Mammary epithelial cell (primary cell): ENCODE measurements at regions not wholly inside any gene's neighbourhood (a gene's known extent, or its start where the extent isn't known, plus 50 kb on each side); places are given as distances from the start of the nearest gene placed in this dataset.

Experiments used
- CTCF ChIP-seq, 2 donors: IDR thresholded peaks in 1 of 2; conservative IDR thresholded peaks in 1 of 2; 2 replicates each; pipeline ENCODE4 v1.5.1; 2011 to 2012; ENCODE audit warnings: inconsistent platforms in 2 of 2, low read length in 2 of 2, mild to moderate bottlenecking in 2 of 2, control low read depth in 1 of 2, low read depth in 1 of 2; ENCODE audit not compliant: insufficient read depth in 1 of 2; ENCODE audit errors: extremely low read depth in 1 of 2
- EZH2 ChIP-seq: IDR thresholded peaks from 2 replicates; pipeline ENCODE4 v1.6.1; 2012; ENCODE audit warnings: low read length, inconsistent platforms, borderline replicate concordance

- TF ChIP-seq CTCF (conservative IDR thresholded peaks at IDR 0.05 in 1 of 2, IDR thresholded peaks at IDR 0.05 in 1 of 2; ENCODE audit: extremely low read depth in 1 of 2, insufficient read depth in 1 of 2, low read depth in 1 of 2, low read length in 2 of 2), result no peak
- no peak for TF ChIP-seq EZH2
These were observed 127.8 kb downstream of the GOSR1 start for GRCh38 chr17:30605027-30605426.
